AG04450 (cell line): ENCODE measurements at regions not wholly inside any gene's neighbourhood (a gene's known extent, or its start where the extent isn't known, plus 50 kb on each side); places are given as distances from the start of the nearest gene placed in this dataset.

ENCODE experiments used
- CTCF ChIA-PET: fragments of 300-600, 350-600 bp; formaldehyde crosslinking; extraction: SDS; loops from one replicate; lab custom pipeline; 2022; ENCODE audit warnings: antibody characterized with exemption, inconsistent platforms; lab: Charles Lee
- POLR2A ChIA-PET: fragments of 350-600 bp; formaldehyde crosslinking; extraction: SDS; loops from one replicate; lab custom pipeline; 2021; ENCODE audit warnings: antibody characterized with exemption, inconsistent platforms; lab: Yijun Ruan, JAX
- DNase-seq: peaks from one replicate; pipeline ENCODE4 v3.0.0-alpha.2; 2011; ENCODE audit warnings: low read depth, low spot score
- H3K27ac ChIP-seq: one replicate; pipeline ENCODE4 v1.5.1; 2012; ENCODE audit warnings: low read depth, low read length, control low read depth
- H3K27me3 ChIP-seq: one replicate; pipeline ENCODE4 v1.6.0; 2012; ENCODE audit warnings: low read length; ENCODE audit not compliant: control insufficient read depth, insufficient read depth
- H3K4me3 ChIP-seq: 2 replicates; pipeline ENCODE4 v1.5.1; 2011; ENCODE audit warnings: mild to moderate bottlenecking, low read depth, low read length, control low read depth
- H3K9me3 ChIP-seq: 2 replicates; pipeline ENCODE4 v1.5.1; 2012; ENCODE audit warnings: low read length; ENCODE audit not compliant: control insufficient read depth, insufficient read depth
- CTCF ChIP-seq: IDR thresholded peaks from 2 replicates; pipeline ENCODE4 v1.5.1; 2011; ENCODE audit warnings: low read depth, low read length, control low read depth, inconsistent platforms

DNA sequence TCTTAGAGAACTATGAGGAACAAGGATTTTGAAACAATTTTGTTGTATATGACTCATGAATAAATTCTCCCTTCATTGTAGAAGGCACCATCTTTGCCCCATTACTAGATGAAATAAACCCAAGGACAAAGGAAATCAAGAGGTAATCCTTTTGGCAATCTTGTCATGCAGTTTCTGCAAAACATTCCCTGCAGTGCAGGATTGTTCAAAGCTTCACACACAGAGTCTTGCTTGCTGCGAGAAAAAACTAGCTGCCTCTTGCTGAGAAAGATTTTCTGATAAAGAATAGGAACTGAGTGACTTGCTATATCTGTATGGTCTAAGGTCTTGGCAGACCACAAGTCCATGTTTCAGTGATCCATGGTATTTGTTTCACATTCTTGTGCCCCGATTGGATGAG is 657.4 kb upstream of the ADGRL4 start:
- no peak for TF ChIP-seq CTCF
- Histone ChIP-seq H3K9me3 (no peaks in the 10 kb centered on the region), H3K27me3 (no peaks in the 10 kb centered on the region), H3K27ac (no peak overlapping the region), H3K4me3 (no peak overlapping the region)
- ChIA-PET POLR2A (no interaction called here), CTCF (no interaction called here)
- no peak for DNase-seq

- Histone ChIP-seq H3K9me3 (no peaks in the 10 kb centered on the region), H3K27ac (no peak overlapping the region), H3K27me3 (no peaks in the 10 kb centered on the region), H3K4me3 (no peak overlapping the region)
- TF ChIP-seq CTCF: no peak
- no peak for DNase-seq
- POLR2A ChIA-PET: no interaction called here
- CTCF ChIA-PET: interaction anchor here (0.6 kb wide), 1 partner anchor 18 kb away, joined by 5 read pairs; no protein-coding TSS in a partner anchor
Observed at GRCh38 chr1:79662596-79662995, 656.1 kb upstream of the ADGRL4 start.

- Histone ChIP-seq H3K27me3 (no peaks in the 10 kb centered on the region), H3K9me3 (no peaks in the 10 kb centered on the region), H3K4me3 (no peak overlapping the region), H3K27ac (no peak overlapping the region)
- ChIA-PET POLR2A (no interaction called here), CTCF (no interaction called here)
- no peak for DNase-seq
- TF ChIP-seq CTCF: no peak
Observed at GRCh38 chr1:79660129-79660528, 653.6 kb upstream of the ADGRL4 start.

DNA sequence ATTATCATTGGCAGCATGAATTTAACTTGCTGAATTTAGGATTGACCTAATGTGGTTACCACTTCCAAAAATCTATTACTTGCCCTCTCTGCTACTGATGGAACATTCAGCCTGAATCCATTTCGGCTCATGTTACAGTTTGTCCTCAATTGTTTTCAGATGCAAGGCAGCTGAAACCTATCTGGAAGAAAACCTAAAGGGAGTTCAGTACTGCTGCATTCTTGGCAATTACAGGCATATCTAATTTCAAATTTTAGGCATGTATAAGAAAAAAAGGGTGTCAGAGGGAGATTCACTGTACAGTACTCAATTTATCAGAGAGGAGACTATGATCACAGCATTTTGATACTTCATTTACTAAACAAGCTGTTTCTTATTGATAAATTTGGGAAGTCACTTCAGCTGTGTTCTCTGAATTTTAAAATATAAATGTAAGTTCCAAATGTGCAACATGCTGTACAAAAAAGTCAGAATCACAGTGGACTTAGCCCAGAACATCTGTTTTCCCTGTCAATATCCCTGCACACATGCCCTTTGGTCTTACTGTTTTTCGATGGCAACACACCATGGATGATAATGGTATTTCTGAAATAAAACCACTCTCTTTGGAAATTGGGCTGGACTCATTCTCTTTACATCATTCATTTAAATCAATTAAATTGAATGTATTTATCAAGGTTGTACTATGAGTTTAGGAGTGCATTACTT is 651.6 kb upstream of the ADGRL4 start:
- Histone ChIP-seq H3K9me3 (no peaks in the 10 kb centered on the region), H3K27me3 (no peaks in the 10 kb centered on the region), H3K4me3 (no peak overlapping the region), H3K27ac (no peak overlapping the region)
- CTCF ChIA-PET: no interaction called here
- no peak for TF ChIP-seq CTCF
- POLR2A ChIA-PET: no interaction called here
- no peak for DNase-seq

- no peak for DNase-seq
- ChIA-PET CTCF (no interaction called here), POLR2A (no interaction called here)
- TF ChIP-seq CTCF: no peak
- Histone ChIP-seq H3K27me3 (no peaks in the 10 kb centered on the region), H3K9me3 (no peaks in the 10 kb centered on the region), H3K27ac (no peak overlapping the region), H3K4me3 (no peak overlapping the region)
Observed at GRCh38 chr1:79655876-79656275, 649.3 kb upstream of the ADGRL4 start.
